ENCODE measurements at regions not wholly inside any gene's neighbourhood (a gene's known extent, or its start where the extent isn't known, plus 50 kb on each side); places are given as distances from the start of the nearest gene placed in this dataset. TPM values are rescaled to one million over a fixed set of nuclear protein-coding genes. Genes with fewer than 3 reads are reported as not detected.

DNA sequence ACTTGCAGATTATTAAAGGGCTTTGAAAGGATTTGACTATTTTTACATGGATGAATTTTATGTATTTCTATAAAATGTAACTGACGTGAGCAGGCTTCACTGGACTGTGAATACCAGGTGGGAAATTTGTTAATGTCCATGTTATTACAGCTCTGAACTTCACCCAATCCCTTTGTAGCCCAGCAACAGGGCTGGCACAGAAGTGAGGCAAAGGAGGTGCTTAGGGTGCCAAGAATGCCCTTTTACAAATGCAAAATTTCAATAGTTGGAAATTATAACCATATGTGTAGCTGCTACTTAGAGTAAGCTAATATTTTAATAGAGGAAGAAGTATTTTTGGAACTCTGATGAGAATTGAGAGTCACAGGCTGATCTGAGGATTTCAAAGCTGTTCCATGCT lies 53.7 kb upstream of the FAM98A start:
- DNase-seq, result no peak
- Histone ChIP-seq H3K27me3 (ENCODE audit: low read depth) (no peaks in the 10 kb centered on the region), H3K36me3 (no peaks in the 10 kb centered on the region), H3K9me3 (replicated peaks) (peaks cover 8% of the 10 kb centered on the region), H3K4me3 (no peak overlapping the region), H3K27ac (replicated peaks) (no peak overlapping the region), H3K4me1 (no peaks in the 10 kb centered on the region)
- intact Hi-C loops (cut with micrococcal nuclease), result no loop called here
- TF ChIP-seq, protein P1, sequence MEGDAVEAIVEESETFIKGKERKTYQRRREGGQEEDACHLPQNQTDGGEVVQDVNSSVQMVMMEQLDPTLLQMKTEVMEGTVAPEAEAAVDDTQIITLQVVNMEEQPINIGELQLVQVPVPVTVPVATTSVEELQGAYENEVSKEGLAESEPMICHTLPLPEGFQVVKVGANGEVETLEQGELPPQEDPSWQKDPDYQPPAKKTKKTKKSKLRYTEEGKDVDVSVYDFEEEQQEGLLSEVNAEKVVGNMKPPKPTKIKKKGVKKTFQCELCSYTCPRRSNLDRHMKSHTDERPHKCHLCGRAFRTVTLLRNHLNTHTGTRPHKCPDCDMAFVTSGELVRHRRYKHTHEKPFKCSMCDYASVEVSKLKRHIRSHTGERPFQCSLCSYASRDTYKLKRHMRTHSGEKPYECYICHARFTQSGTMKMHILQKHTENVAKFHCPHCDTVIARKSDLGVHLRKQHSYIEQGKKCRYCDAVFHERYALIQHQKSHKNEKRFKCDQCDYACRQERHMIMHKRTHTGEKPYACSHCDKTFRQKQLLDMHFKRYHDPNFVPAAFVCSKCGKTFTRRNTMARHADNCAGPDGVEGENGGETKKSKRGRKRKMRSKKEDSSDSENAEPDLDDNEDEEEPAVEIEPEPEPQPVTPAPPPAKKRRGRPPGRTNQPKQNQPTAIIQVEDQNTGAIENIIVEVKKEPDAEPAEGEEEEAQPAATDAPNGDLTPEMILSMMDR (IDR thresholded peaks at IDR 0.05; ENCODE audit: borderline replicate concordance), result no peak

DNA sequence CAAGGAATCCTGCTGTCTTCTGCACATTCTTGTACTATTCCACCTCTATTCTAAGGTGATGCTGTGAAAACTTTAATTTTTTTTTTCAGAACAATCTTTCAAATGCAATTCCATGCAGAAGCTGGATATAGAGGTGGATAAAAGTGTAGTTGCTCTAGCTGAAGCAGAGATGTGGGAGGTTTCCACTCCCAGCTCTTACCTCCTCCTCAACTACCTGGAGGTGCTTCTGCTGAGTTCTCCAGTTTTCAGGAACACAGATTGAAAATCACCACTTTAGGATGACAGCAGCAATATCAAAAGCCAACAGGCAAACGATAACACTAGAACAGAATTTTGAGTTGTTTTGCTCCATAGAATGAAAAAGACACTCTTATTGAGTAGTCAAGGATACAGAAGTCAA lies 51.1 kb upstream of the FAM98A start:
- TF ChIP-seq, protein P1 (IDR thresholded peaks at IDR 0.05; ENCODE audit: borderline replicate concordance), result no peak
- Histone ChIP-seq H3K27me3 (ENCODE audit: low read depth) (no peaks in the 10 kb centered on the region), H3K4me3 (no peak overlapping the region), H3K27ac (replicated peaks) (no peak overlapping the region), H3K4me1 (no peaks in the 10 kb centered on the region), H3K9me3 (replicated peaks) (peaks cover 8% of the 10 kb centered on the region), H3K36me3 (no peaks in the 10 kb centered on the region)
- no peak for DNase-seq
- intact Hi-C loops (cut with micrococcal nuclease), result no loop called here

Small RNAs in the stretch of these regions (microRNA-seq; reads per million reads assigned to microRNA genes)
- not detected for gene MIR548AD

Data from left ventricle myocardium inferior (tissue), 1 donor.